Stimulated activated CD8-positive, alpha-beta memory T cell treated with anti-CD3 and anti-CD28 coated beads, Interleukin-4, amount 100 ng/mL, for 24 hours (primary cell): ENCODE measurements at regions not wholly inside any gene's neighbourhood (a gene's known extent, or its start where the extent isn't known, plus 50 kb on each side); places are given as distances from the start of the nearest gene placed in this dataset.
"Not testable (repeated sequence)": the region's sequence is repeated elsewhere in the genome, so short reads cannot be mapped to it uniquely, and the experiment has no call there.

Experiments used
- DNase-seq: peaks from one replicate; pipeline ENCODE4 v3.0.0-alpha.2; 2020; ENCODE audit warnings: low read depth

GRCh38 chr5:136458481-136458880 is 93.1 kb upstream of the TRPC7 start:
- no peak for DNase-seq

- no peak for DNase-seq
These were observed 92.2 kb upstream of the TRPC7 start for GRCh38 chr5:136457390-136458013.

DNA sequence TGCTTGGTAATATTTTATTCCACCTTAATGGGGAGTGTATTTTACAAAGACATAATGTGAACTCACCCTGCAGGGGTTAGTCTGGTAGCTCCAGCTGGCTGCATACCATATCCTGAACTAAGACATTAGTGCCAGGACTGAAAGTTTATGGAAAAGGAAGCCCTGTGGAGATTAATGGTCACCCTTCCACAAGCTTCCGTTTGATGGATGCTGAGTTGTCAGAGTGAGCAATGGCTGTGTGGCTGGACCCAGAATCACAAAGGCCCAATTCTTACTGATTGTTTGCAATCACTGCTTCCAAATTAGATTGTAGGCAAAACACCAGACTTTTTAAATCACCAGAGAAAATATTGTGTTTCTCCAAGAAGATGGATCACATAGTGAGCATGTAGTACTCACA is 90.1 kb upstream of the TRPC7 start:
- DNase-seq = no peak

DNA sequence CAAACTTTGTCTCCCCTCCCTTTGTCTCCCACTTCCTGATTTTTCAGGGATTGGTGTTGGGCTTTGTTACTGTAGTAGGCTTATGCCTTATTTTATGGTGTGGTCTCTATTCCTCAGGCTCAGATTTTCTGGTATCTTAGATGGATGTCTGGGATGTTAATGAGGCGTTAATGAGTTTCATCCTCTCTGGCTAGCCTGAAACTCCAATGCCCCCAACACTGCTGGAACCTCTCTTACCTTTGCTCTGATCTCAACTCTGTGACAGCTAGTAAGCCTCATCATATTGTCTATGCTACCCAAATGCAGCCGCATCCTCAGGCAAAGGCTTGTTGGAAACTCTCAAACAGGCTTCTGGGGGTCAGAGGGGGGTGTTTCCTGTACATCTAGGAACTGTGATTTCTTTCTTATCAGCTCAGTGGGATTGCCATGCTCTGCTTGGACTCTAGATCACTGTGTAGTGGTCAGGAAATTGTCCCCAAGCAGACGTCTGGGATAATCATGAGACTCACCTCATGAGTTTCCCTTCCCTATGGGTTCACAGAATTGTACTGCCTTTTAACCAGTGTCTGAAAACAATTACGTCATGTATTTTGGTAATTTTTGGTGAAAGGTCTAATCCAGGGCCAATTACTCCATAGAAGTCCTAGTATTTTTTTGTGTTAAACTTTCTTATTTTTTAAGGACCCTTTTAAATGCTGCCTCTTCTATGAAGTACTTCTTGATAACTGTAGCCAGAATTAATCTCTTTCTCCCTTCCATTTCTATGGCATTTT is 88.8 kb upstream of the TRPC7 start:
- DNase-seq = no peak

GRCh38 chr5:136453199-136453598 is 87.9 kb upstream of the TRPC7 start:
- DNase-seq = no peak

DNA sequence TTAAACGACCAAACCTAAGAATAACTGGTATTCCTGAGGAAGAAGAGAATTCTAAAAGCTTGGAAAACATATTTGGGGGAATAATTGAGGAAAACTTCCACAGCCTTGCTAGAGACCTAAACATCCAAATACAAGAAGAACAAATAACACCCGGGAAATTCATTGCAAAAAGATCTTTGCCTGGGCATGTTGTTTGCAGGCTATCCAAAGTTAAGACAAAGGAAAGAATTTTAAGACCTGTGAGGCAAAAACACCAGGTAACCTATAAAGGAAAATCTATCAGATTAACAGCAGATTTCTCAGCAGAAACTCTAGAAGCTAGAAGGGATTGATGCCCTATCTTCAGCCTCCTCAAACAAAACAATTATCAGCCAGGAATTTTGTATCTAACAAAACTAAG is 82.2 kb upstream of the TRPC7 start:
- DNase-seq = not testable (repeated sequence)

DNA sequence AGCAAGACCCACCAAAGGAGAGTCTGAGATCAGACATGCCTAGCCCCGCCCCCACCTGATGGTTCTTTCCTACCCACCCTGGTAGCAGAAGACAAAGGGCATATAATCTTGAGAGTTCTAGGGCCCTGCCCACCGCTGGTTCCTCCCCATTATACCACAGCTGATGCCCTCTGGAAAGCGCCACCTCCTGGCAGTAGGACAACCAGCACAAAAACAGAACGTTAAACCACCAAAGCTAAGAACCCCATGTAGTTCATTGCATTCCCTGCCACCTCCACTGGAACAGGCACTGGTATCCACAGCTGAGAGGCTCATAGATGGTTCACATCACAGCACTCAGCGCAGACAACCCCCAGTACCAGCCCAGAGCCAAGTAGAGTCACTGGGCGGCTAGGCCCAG is 81.2 kb upstream of the TRPC7 start:
- DNase-seq = no peak

DNA sequence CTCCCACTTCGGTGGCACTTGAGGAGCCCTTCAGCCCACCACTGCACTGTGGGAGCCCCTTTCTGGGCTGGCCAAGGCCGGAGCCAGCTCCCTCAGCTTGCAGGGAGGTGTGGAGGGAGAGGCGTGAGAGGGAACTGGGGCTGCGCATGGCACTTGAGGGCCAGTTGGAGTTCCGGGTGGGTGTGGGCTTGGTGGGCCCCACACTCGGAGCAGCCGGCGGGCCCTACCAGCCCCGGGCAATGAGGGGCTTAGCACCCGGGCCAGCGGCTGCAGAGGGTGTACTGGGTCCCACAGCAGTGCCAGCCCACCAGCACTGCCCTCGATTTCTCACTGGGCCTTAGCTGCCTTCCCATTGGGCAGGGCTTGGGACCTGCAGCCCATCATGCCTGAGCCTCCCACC is 78.8 kb upstream of the TRPC7 start:
- not testable (repeated sequence) for DNase-seq

- no peak for DNase-seq
These were observed 74.0 kb upstream of the TRPC7 start for GRCh38 chr5:136439367-136439766.

- no peak for DNase-seq
These were observed 70.7 kb upstream of the TRPC7 start for GRCh38 chr5:136435946-136436543.

DNA sequence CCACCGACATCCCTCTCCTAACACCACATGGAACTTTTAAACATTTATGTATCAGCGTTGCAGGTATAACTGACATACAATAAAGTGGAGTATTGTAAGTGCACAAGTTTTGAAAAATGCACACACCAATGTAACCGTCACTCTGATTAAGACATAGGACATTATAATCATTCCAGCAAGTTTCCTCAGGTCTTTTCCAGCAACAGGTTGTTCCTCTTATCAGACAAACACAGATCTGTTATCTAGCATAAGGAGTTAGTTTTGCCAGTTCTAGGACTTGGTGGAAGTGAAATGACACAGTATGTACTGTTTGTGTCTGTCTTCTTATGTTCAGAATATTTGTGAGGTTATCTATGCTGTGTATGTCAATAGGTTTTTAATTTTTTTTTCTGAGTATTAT is 69.5 kb upstream of the TRPC7 start:
- DNase-seq = no peak

GRCh38 chr5:136432705-136433104 is 67.4 kb upstream of the TRPC7 start:
- no peak for DNase-seq

DNA sequence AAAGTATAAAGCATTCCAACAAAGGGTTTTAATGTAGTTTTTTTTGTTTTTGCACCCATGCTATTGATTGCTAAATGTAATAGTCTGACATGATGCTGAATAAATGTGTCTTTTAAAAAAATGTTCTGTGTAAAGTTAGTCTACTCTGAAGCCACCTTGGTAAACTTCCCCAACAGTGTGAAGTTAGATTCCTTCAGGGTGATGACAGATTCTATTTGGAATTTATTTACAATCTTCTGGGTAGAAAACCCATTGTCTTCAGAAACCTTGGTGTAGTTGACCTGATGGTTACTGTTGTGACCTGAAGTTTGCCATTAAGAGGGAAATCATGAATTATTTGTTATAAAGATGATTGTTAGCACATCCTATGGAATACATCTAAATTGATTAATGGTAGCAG is 64.7 kb upstream of the TRPC7 start:
- no peak for DNase-seq

- DNase-seq = no peak
These were observed 62.1 kb upstream of the TRPC7 start for GRCh38 chr5:136427426-136427825.

- no peak for DNase-seq
These were observed 60.6 kb upstream of the TRPC7 start for GRCh38 chr5:136425921-136426320.

- peak; percentile 17 for DNase-seq
These were observed 59.7 kb upstream of the TRPC7 start for GRCh38 chr5:136424835-136425584.

DNA sequence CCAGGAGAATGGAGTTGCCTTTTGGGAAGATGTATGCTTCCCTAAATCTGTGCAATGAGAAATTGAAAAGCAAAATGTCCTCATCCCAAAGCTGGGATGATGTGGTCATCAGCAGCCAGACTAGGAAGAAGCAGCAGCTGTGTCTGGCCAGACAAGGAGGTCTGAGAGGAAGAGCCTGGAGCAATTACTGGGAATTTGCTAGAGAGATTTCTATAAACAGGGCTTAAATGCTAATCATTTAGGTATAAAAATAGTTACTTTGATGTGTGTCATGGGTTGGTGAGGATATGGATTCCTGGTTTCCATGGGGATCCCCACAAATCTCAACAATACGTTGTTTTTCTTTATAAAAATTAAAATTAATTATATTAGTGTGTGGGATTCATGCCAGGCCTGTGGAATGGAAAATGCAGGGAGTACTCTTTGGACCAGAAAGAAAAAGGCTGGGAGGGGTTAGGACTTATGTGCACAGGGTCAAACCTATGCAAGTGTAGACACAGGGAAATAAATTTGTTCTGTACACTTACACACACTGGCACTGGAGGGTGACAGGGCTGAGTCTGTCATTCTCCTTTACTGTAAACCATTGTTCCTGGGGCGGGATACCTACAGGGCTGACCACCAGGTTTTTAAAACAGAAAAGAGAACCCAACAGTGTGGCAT is 58.7 kb upstream of the TRPC7 start:
- no peak for DNase-seq

DNA sequence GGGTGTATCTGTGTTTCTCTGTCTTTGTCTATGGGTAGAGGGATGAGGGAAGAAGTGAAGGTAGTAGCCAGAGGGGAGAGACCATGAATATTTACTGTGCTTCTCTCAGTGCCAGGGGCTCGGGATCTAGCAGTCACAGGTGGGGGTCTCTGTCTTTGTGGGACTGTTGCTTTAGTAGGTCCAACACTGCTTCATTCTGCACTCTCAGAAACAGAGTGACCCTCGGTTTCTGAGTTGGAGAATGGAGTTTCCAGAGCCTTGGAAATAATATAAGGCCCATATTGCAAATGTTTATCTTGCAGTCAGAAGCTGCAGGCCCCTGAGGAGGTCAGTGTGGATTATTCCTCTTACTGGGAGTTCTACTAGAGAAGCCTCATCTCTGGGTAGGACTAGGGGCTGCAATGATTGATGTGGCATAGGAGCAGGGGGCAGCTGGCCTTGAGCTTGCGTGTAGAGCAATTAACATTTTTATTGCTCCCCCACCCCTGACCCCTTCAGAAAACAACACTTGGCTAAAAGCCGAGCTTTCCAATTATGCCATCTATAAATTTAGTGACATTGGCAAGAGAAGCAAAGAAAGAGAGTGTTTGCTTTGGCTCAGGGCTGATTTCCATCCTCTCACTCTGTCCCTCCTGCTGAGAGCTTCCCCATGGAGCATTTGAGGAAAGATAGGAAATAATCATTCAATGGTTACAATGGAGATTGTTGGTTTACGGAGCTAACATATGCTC is 55.0 kb upstream of the TRPC7 start:
- no peak for DNase-seq

- DNase-seq = no peak
These were observed 53.0 kb upstream of the TRPC7 start for GRCh38 chr5:136418301-136418700.
